Subcutaneous abdominal adipose tissue (tissue), 5 donors: ENCODE measurements at regions not wholly inside any gene's neighbourhood (a gene's known extent, or its start where the extent isn't known, plus 50 kb on each side); places are given as distances from the start of the nearest gene placed in this dataset.
"Not testable (repeated sequence)": the region's sequence is repeated elsewhere in the genome, so short reads cannot be mapped to it uniquely, and the experiment has no call there.

Experiments
- H3K27ac ChIP-seq: one replicate; pipeline ENCODE4 v1.7.0; 2013; ENCODE audit warnings: low read depth, mild to moderate bottlenecking, inconsistent platforms, low read length, moderate library complexity
- H3K27me3 ChIP-seq, 5 donors: one replicate each; pipeline ENCODE4 v1.7.0; 2013; ENCODE audit warnings: low read length in 5 of 5, inconsistent platforms in 1 of 5; ENCODE audit not compliant: control insufficient read depth in 5 of 5, insufficient read depth in 4 of 5
- H3K36me3 ChIP-seq, 5 donors: one replicate each; pipeline ENCODE4 v1.7.0; 2013; ENCODE audit warnings: low read length in 5 of 5; ENCODE audit not compliant: control insufficient read depth in 5 of 5, insufficient read depth in 5 of 5
- H3K4me1 ChIP-seq, 5 donors: one replicate each; pipeline ENCODE4 v1.7.0; 2013; ENCODE audit warnings: low read length in 5 of 5, mild to moderate bottlenecking in 3 of 5, moderate library complexity in 1 of 5; ENCODE audit not compliant: control insufficient read depth in 5 of 5, insufficient read depth in 5 of 5
- H3K4me3 ChIP-seq, 5 donors: one replicate each; pipeline ENCODE4 v1.7.0; 2013; ENCODE audit warnings: low read length in 5 of 5, low read depth in 1 of 5
- H3K9ac ChIP-seq, 5 donors: one replicate each; pipeline ENCODE4 v1.7.0; 2013; ENCODE audit warnings: low read length in 5 of 5, mild to moderate bottlenecking in 4 of 5, moderate library complexity in 3 of 5
- H3K9me3 ChIP-seq, 5 donors: one replicate each; pipeline ENCODE4 v1.7.0; 2013; ENCODE audit warnings: low read length in 5 of 5; ENCODE audit not compliant: control insufficient read depth in 5 of 5
- donor health status: healthy.
- donor health status: healthy.
- donor health status: healthy.
- donor health status: healthy.
- donor health status: healthy.

GRCh38 chr14:43789458-43789857, 717.6 kb downstream of the FSCB start:
- Histone ChIP-seq H3K27me3 (no peaks in the 10 kb centered on the region), H3K9me3 (no peaks in the 10 kb centered on the region), H3K4me1 (no peaks in the 10 kb centered on the region), H3K36me3 (no peaks in the 10 kb centered on the region), H3K9ac (no peak overlapping the region), H3K4me3 (no peak overlapping the region), H3K27ac (no peak overlapping the region)

- Histone ChIP-seq H3K9me3 (no peaks in the 10 kb centered on the region), H3K4me1 (no peaks in the 10 kb centered on the region), H3K36me3 (no peaks in the 10 kb centered on the region), H3K27ac (no peak overlapping the region), H3K4me3 (no peak overlapping the region), H3K27me3 (no peaks in the 10 kb centered on the region), H3K9ac (no peak overlapping the region)
These were observed 720.9 kb downstream of the FSCB start for GRCh38 chr14:43786066-43786762.

- not testable (repeated sequence) for H3K4me1 ChIP-seq, H3K4me3 ChIP-seq
These were observed 722.7 kb downstream of the FSCB start for GRCh38 chr14:43784432-43784831.

GRCh38 chr14:43778937-43779639, 728.0 kb downstream of the FSCB start:
- Histone ChIP-seq H3K4me3 (no peak overlapping the region), H3K9me3 (peaks cover 0 to 9% (median 0%) of the 10 kb centered on the region in 5 donors), H3K4me1 (no peaks in the 10 kb centered on the region), H3K27me3 (no peaks in the 10 kb centered on the region), H3K36me3 (no peaks in the 10 kb centered on the region), H3K27ac (no peak overlapping the region), H3K9ac (no peak overlapping the region)

More at GRCh38 chr14:43784432-43784831, 722.7 kb downstream of the FSCB start:
- H3K9me3 ChIP-seq, H3K27me3 ChIP-seq, H3K9ac ChIP-seq, H3K36me3 ChIP-seq, H3K27ac ChIP-seq: not testable (repeated sequence)

- no peak overlapping the region for H3K27ac ChIP-seq
- H3K4me1 ChIP-seq, result no peaks in the 10 kb centered on the region
- peaks cover 0 to 9% (median 0%) of the 10 kb centered on the region in 5 donors for H3K9me3 ChIP-seq
- H3K36me3 ChIP-seq, result no peaks in the 10 kb centered on the region
- H3K4me3 ChIP-seq, result no peak overlapping the region
- no peaks in the 10 kb centered on the region for H3K27me3 ChIP-seq
- no peak overlapping the region for H3K9ac ChIP-seq
These were observed 728.5 kb downstream of the FSCB start for GRCh38 chr14:43778570-43778936.

- Histone ChIP-seq H3K4me1 (no peaks in the 10 kb centered on the region), H3K9me3 (no peaks in the 10 kb centered on the region), H3K9ac (no peak overlapping the region), H3K36me3 (no peaks in the 10 kb centered on the region), H3K27ac (no peak overlapping the region), H3K4me3 (no peak overlapping the region), H3K27me3 (no peaks in the 10 kb centered on the region)
These were observed 741.6 kb downstream of the FSCB start for GRCh38 chr14:43765474-43765873.

- H3K4me3 ChIP-seq, result no peak overlapping the region
- H3K27me3 ChIP-seq, result no peaks in the 10 kb centered on the region
- H3K9me3 ChIP-seq, result no peaks in the 10 kb centered on the region
These were observed 742.6 kb downstream of the FSCB start for GRCh38 chr14:43764433-43764832.

GRCh38 chr14:43755707-43756106, 751.4 kb downstream of the FSCB start:
- Histone ChIP-seq H3K27ac (no peak overlapping the region), H3K4me1 (no peaks in the 10 kb centered on the region), H3K27me3 (no peaks in the 10 kb centered on the region), H3K4me3 (no peak overlapping the region), H3K9ac (no peak overlapping the region), H3K36me3 (no peaks in the 10 kb centered on the region), H3K9me3 (peaks cover 0 to 4% (median 0%) of the 10 kb centered on the region in 5 donors)

More at GRCh38 chr14:43764433-43764832, 742.6 kb downstream of the FSCB start:
- Histone ChIP-seq H3K4me1 (no peaks in the 10 kb centered on the region), H3K27ac (no peak overlapping the region), H3K36me3 (no peaks in the 10 kb centered on the region), H3K9ac (no peak overlapping the region)

- no peaks in the 10 kb centered on the region for H3K4me1 ChIP-seq
- H3K9me3 ChIP-seq, result peaks cover 0 to 4% (median 0%) of the 10 kb centered on the region in 5 donors
- no peaks in the 10 kb centered on the region for H3K36me3 ChIP-seq
- no peaks in the 10 kb centered on the region for H3K27me3 ChIP-seq
- H3K4me3 ChIP-seq, result no peak overlapping the region
- H3K27ac ChIP-seq, result no peak overlapping the region
- H3K9ac ChIP-seq, result no peak overlapping the region
These were observed 752.2 kb downstream of the FSCB start for GRCh38 chr14:43754838-43755237.

GRCh38 chr14:43745746-43746145, 761.3 kb downstream of the FSCB start:
- no peaks in the 10 kb centered on the region for H3K27me3 ChIP-seq
- no peak overlapping the region for H3K9ac ChIP-seq
- no peak overlapping the region for H3K4me3 ChIP-seq
- H3K36me3 ChIP-seq, result no peaks in the 10 kb centered on the region
- no peak overlapping the region for H3K27ac ChIP-seq
- no peaks in the 10 kb centered on the region for H3K4me1 ChIP-seq
- no peaks in the 10 kb centered on the region for H3K9me3 ChIP-seq
